Activated naive CD8-positive, alpha-beta T cell treated with anti-CD3 and anti-CD28 coated beads for 36 hours (primary cell): ENCODE measurements at regions not wholly inside any gene's neighbourhood (a gene's known extent, or its start where the extent isn't known, plus 50 kb on each side); places are given as distances from the start of the nearest gene placed in this dataset.
"Not testable (repeated sequence)": the region's sequence is repeated elsewhere in the genome, so short reads cannot be mapped to it uniquely, and the experiment has no call there.

Experiments
- DNase-seq: peaks from one replicate; pipeline ENCODE4 v3.0.0; 2021
- H3K27ac Mint-ChIP-seq: one replicate; pipeline ENCODE4 v1.8.0; 2022; ENCODE audit warnings: mild to moderate bottlenecking, moderate library complexity, mixed read lengths
- H3K27me3 Mint-ChIP-seq: one replicate; pipeline ENCODE4 v1.8.0; 2022; ENCODE audit warnings: mild to moderate bottlenecking, mixed read lengths
- H3K36me3 Mint-ChIP-seq: one replicate; pipeline ENCODE4 v1.8.0; 2021; ENCODE audit warnings: mild to moderate bottlenecking, mixed read lengths
- H3K4me1 Mint-ChIP-seq: one replicate; pipeline ENCODE4 v1.8.0; 2021; ENCODE audit warnings: mixed read lengths
- H3K4me3 Mint-ChIP-seq: one replicate; pipeline ENCODE4 v1.8.0; 2022; ENCODE audit warnings: mild to moderate bottlenecking, moderate library complexity, mixed read lengths
- H3K9me3 Mint-ChIP-seq: one replicate; pipeline ENCODE4 v1.8.0; 2022; ENCODE audit warnings: mixed read lengths

DNA sequence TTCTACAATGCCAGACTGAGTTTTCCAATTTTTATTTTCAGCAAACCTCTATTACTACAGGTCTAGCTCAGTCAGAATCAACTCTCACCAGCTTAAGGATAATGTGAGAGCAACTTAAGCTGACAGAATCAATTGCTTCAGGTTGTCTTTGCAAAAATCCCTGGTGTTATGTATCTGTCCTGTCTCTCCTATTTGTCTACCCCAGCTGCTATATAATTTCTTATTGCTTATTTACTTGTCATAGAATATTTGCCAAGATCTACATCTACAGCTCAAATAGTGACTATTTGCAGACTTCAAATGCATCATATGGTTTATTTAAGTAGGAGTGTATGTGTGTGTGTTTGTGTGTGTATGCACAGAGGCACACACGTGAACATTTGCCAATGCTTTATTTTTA is 54.1 kb downstream of the FOXG1 start:
- DNase-seq, result no peak
- no peak overlapping the region for H3K4me3 Mint-ChIP-seq

DNA sequence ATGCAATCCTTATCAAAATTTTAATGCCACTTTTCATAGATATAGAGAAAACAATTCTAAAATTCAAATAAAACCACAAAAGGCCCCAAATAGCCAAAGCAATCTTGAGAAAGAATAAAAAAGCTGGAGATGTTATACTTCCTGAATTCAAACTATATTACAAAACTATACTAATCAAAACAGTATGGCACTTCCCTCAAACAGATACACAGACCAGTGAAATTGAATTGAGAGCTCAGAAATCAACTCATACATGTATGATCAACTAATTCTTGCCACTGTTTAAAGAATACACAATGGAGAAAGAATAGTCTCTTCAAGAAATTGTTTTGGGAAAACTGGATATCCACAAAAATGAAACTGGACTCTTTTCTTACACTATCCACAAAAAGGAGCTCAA is 55.4 kb downstream of the FOXG1 start:
- peaks cover 10% of the 10 kb centered on the region for H3K9me3 Mint-ChIP-seq
- H3K4me1 Mint-ChIP-seq, result no peaks in the 10 kb centered on the region
- no peak for DNase-seq
- H3K27me3 Mint-ChIP-seq, result no peaks in the 10 kb centered on the region
- no peak overlapping the region for H3K27ac Mint-ChIP-seq
- no peak overlapping the region for H3K4me3 Mint-ChIP-seq
- no peaks in the 10 kb centered on the region for H3K36me3 Mint-ChIP-seq

More for the DNA sequence above, 54.1 kb downstream of the FOXG1 start:
- Mint-ChIP-seq H3K27ac (no peak overlapping the region), H3K36me3 (no peaks in the 10 kb centered on the region), H3K27me3 (no peaks in the 10 kb centered on the region), H3K4me1 (no peaks in the 10 kb centered on the region), H3K9me3 (peaks cover 10% of the 10 kb centered on the region)

DNA sequence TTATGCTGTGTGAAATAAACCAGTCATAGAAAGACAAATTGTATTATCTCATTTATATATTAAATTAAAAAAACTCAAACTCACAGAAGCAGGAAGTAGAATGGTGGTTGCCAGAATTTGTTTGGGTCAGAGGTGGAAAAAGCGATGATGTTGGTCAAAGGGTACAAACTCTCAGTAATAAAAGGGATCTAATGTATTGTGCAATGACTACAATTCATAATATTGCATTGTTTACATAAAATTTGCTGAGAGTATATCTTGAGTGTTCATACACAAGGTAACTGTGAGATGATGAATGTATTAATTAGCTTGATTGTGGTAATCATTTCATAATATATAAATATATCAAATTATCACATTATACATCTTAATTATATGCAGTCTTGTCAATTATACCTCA is 56.7 kb downstream of the FOXG1 start:
- H3K27me3 Mint-ChIP-seq, result no peaks in the 10 kb centered on the region
- DNase-seq, result no peak
- no peak overlapping the region for H3K27ac Mint-ChIP-seq
- H3K4me1 Mint-ChIP-seq, result no peaks in the 10 kb centered on the region
- H3K9me3 Mint-ChIP-seq, result peaks cover 10% of the 10 kb centered on the region
- H3K4me3 Mint-ChIP-seq, result no peak overlapping the region
- no peaks in the 10 kb centered on the region for H3K36me3 Mint-ChIP-seq

DNA sequence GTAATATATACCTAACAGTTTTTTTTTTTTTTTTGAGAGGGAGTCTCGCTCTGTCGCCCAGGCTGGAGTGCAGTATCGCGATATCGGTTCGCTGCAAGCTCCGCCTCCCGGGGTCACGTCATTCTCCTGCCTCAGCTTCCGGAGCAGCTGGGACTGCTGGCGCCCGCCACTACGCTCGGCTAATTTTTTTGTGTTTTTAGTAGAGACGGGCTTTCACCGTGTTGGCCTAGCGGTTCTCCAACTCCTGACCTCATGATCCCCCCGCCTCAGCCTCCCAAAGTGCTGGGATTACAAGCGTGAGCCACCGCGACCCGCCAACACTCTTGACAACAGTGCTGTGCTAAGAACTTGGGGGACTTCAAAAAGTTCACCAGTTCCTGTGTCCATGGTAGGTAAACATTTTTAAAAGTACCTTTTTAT is 63.5 kb downstream of the FOXG1 start:
- peaks cover 5% of the 10 kb centered on the region for H3K9me3 Mint-ChIP-seq
- no peak for DNase-seq
- no peaks in the 10 kb centered on the region for H3K36me3 Mint-ChIP-seq
- no peaks in the 10 kb centered on the region for H3K27me3 Mint-ChIP-seq
- no peaks in the 10 kb centered on the region for H3K4me1 Mint-ChIP-seq
- H3K27ac Mint-ChIP-seq, result no peak overlapping the region
- H3K4me3 Mint-ChIP-seq, result no peak overlapping the region

DNA sequence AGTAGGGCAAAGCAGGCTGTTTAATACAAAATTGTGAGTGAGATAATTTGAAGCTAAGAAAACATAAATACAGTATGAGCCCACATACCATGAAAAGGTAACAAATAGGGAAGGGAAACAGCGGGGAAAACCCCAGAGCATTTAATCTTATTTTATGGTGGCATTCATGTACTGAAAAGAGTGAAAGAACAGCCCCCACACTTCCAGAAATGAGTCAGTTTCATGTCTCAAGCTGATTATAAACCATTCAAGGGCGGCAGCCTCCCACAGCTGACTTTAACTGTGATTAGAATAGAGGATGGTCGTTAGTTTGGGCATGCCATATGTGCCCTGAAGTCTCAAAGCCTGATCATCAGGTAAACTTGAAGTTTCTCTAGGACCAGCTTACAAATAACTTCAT is 64.5 kb downstream of the FOXG1 start:
- Mint-ChIP-seq H3K36me3 (no peaks in the 10 kb centered on the region), H3K9me3 (peaks cover 1% of the 10 kb centered on the region), H3K27me3 (no peaks in the 10 kb centered on the region), H3K4me1 (no peaks in the 10 kb centered on the region), H3K27ac (no peak overlapping the region), H3K4me3 (no peak overlapping the region)
- DNase-seq, result no peak

DNA sequence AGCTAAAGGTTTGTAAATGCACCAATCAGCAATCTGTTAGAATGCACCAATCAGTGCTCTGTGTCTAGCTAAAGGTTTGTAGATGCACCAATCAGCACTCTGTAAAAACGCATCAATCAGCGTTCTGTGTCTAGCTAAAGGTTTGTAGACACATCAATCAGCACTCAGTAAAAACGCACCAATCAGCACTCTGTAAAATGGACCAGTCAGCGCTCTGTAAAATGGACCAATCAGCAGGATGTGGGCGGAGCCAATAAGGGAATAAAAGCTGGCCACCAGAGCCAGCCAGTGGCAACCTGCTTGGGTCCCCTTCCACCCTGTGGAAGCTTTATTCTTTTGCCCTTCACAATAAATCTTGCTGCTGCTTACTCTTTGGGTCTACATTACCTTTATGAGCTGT is 76.0 kb downstream of the FOXG1 start:
- H3K36me3 Mint-ChIP-seq, DNase-seq, H3K27ac Mint-ChIP-seq, H3K27me3 Mint-ChIP-seq, H3K4me1 Mint-ChIP-seq, H3K4me3 Mint-ChIP-seq: not testable (repeated sequence)
- peaks cover 18% of the 10 kb centered on the region for H3K9me3 Mint-ChIP-seq

DNA sequence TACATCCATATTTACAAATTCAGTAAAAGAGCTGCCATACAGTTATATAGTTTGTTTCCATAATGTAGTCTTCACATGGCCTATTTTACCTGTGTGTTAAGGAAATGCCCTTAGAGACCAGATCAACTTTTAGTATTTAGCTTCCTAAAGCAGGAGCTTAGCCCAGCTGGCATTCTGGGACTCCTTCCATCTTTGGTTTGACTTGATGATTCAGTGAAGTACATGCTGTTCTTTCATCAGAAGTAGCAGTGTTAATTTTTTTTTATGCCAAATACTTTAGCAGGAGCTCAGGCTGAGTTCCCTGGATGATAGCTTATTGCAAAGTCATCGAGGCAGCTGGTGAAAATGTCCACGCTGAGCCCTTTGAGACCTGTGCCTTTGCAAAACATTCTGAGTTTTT is 101.0 kb downstream of the FOXG1 start:
- no peak overlapping the region for H3K4me3 Mint-ChIP-seq
- no peak for DNase-seq
- H3K36me3 Mint-ChIP-seq, result no peaks in the 10 kb centered on the region
- H3K27me3 Mint-ChIP-seq, result no peaks in the 10 kb centered on the region
- no peaks in the 10 kb centered on the region for H3K4me1 Mint-ChIP-seq
- no peak overlapping the region for H3K27ac Mint-ChIP-seq
- H3K9me3 Mint-ChIP-seq, result peaks cover 5% of the 10 kb centered on the region

DNA sequence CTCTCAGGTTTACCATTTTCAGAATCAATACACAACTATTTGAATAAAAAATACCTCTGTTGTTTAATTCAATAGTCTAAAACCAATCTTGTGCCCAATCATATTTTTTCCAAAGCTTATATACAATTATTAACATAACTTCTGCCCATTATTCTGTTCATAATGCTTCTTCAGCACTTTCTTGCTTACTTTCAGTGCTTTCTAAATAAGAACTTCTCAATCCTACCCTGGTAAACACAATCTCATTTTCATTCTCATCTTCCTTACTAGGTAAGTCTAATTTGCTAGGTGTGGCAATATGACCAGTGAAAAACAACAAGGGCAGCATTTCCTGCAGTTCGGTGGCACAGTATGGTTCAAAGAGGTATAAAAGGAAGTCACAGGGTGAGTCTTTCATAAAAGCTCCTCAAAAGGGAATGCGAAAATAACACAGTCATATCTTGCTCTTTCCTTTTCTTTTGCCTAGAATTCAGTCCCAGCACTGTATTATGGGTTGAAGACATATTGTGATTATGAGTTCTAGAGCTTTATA is 103.5 kb downstream of the FOXG1 start:
- H3K9me3 Mint-ChIP-seq, result peaks cover 5% of the 10 kb centered on the region
- H3K27ac Mint-ChIP-seq, result no peak overlapping the region
- DNase-seq, result no peak
- H3K4me3 Mint-ChIP-seq, result no peak overlapping the region
- no peaks in the 10 kb centered on the region for H3K36me3 Mint-ChIP-seq
- no peaks in the 10 kb centered on the region for H3K27me3 Mint-ChIP-seq
- H3K4me1 Mint-ChIP-seq, result no peaks in the 10 kb centered on the region

DNA sequence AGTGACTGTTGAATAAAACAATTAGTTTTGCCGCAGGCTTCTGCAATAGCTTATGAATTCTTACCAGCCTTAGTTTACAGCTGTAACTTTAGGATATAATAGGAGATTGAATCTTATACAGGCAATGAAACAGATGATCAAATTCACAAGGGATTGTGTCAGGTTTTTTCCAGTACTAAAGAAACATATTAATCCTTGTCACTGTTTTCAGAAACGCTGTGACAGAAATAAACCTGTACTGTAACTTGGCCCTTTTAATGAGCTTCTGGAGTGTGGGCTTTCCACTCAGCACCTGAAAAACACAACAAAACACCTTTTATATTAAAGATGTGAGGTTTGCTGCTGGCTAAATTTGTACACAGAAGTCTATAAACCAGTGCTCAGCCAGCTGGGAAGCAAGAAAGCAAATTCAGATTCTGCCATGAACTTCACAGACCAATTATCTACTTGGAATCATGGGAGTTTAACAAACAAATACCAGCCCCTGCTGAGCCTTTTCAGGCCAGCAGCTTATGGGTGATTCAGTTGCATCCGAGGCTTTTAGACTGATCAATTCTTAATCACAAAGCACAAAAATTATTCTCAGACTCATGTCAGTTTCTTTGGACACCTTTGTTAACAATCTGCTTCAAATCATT is 109.5 kb downstream of the FOXG1 start:
- Mint-ChIP-seq H3K4me3 (no peak overlapping the region), H3K9me3 (no peaks in the 10 kb centered on the region), H3K27me3 (no peaks in the 10 kb centered on the region), H3K36me3 (no peaks in the 10 kb centered on the region), H3K27ac (no peak overlapping the region), H3K4me1 (no peaks in the 10 kb centered on the region)
- DNase-seq, result no peak

DNA sequence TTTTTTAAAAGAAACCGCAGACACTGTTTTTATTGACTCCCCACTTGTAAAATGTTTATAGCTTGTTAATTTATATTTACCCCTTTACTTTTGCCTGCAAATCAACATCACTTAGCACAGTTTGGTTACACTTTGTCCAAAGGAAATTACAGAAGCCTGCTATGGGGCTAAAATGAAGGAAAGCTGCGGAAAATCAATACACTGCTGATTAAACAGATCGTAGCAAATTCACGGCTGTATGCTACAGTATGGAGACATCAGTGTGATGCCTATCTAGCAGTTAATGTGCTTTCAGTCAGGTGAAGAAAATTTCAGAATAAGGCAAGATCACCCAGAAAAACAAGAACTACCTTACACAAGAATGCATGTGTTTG is 110.0 kb downstream of the FOXG1 start:
- Mint-ChIP-seq H3K36me3 (no peaks in the 10 kb centered on the region), H3K4me3 (no peak overlapping the region), H3K9me3 (no peaks in the 10 kb centered on the region), H3K27ac (no peak overlapping the region), H3K4me1 (no peaks in the 10 kb centered on the region), H3K27me3 (no peaks in the 10 kb centered on the region)
- DNase-seq, result no peak

DNA sequence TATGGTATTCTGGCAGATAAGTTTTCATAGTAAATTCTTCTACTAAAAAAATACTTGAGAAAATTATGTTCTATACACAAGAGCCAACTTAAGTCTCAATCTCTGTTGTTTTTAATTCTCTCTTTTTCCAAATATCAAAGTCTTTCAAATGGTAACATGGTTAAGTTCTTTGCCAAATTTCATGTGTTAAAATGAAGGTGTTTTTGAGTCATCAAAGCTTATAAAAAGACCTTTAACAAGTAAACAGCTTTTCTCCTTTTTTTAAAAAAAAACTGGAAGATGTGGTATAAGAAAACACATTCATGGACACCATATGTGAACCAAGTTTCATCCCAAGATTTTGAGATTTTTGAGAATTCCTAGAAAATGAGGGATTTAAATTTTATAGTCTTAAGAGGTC is 111.3 kb downstream of the FOXG1 start:
- Mint-ChIP-seq H3K36me3 (no peaks in the 10 kb centered on the region), H3K27me3 (no peaks in the 10 kb centered on the region), H3K27ac (no peak overlapping the region), H3K9me3 (no peaks in the 10 kb centered on the region), H3K4me3 (no peak overlapping the region), H3K4me1 (no peaks in the 10 kb centered on the region)
- no peak for DNase-seq

DNA sequence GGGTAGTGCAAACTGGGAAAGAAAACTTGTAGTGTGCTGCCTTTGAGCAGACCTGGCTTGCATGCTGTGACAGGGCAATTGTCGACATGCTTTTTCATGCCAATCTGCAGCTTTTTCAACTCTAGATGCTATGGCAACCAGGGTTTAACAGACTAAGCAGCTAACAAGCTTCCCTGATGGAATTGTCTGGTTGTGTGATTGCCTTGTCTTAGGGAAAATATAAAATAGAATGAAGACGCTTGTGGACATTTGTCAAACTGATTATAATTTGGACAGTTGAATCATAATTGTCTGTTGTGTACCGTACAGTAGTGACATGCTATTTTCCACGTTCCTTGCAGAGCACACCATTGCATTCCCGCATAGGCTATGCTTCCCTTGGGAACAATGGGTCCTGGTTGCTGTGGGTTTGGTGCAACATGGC is 113.0 kb downstream of the FOXG1 start:
- Mint-ChIP-seq H3K9me3 (no peaks in the 10 kb centered on the region), H3K4me3 (no peak overlapping the region), H3K4me1 (no peaks in the 10 kb centered on the region), H3K27ac (no peak overlapping the region), H3K27me3 (no peaks in the 10 kb centered on the region), H3K36me3 (no peaks in the 10 kb centered on the region)
- no peak for DNase-seq

DNA sequence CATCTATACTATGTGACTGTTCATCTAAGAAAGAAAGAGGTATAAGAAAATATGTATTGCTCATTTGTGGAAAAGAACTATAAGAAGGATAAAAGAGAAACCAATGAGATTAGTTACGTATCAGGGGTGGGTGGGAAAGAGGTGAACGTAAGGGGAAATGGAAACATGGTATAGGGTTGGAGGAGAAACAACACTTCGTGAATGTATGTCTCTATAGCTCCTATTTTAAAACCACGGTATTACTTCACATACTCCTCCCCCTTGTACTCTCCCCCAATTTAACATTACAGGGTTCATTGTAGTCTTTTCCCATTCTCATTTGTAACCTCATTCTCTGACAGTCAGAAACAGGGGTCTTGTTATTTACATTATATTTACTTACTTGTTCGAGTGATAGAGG is 120.4 kb downstream of the FOXG1 start:
- H3K36me3 Mint-ChIP-seq, result no peaks in the 10 kb centered on the region
- no peak overlapping the region for H3K4me3 Mint-ChIP-seq
- H3K4me1 Mint-ChIP-seq, result no peaks in the 10 kb centered on the region
- no peaks in the 10 kb centered on the region for H3K27me3 Mint-ChIP-seq
- DNase-seq, result no peak
- H3K27ac Mint-ChIP-seq, result no peak overlapping the region
- peaks cover 10% of the 10 kb centered on the region for H3K9me3 Mint-ChIP-seq

DNA sequence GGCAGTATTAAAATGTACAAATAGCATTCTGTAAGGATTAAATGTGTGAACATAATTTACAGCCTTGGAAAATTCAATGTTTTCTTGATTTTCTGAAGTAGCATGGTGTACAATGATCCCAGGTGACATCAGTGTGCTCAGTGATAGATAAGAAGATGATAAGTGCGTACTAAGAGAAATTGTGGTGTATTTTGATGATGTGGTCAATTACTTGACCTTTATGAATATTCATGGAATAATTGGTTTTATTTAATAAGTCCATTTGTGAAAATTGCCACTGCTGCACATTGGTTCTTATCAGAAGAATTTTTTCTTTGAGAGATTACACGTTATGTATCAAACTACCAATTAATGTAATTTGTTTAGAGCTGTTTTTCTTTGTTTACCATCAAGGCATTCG is 128.8 kb downstream of the FOXG1 start:
- H3K36me3 Mint-ChIP-seq, result no peaks in the 10 kb centered on the region
- peaks cover 1% of the 10 kb centered on the region for H3K9me3 Mint-ChIP-seq
- H3K4me3 Mint-ChIP-seq, result no peak overlapping the region
- H3K27ac Mint-ChIP-seq, result no peak overlapping the region
- DNase-seq, result no peak
- H3K27me3 Mint-ChIP-seq, result no peaks in the 10 kb centered on the region
- H3K4me1 Mint-ChIP-seq, result no peaks in the 10 kb centered on the region

DNA sequence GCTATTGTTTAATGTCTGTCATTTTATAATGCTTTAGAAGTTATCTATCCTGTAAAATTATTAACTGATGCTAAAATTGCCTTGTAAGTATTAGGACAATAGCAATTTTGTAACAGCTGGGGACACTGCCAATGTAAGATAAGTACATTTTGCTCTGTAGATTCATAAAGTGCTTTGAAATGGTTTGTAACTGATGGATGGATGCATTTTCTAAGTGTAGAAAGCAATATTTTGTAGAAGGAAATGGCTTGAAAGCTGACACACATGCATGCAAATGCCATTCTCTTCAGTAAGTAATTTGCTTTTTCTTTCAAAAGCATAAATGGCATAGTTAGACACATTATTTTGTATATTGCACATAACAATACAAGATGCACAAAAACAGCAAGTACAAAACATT is 129.8 kb downstream of the FOXG1 start:
- Mint-ChIP-seq H3K36me3 (no peaks in the 10 kb centered on the region), H3K27ac (no peak overlapping the region), H3K4me3 (no peak overlapping the region), H3K27me3 (no peaks in the 10 kb centered on the region), H3K9me3 (peaks cover 1% of the 10 kb centered on the region), H3K4me1 (no peaks in the 10 kb centered on the region)
- no peak for DNase-seq

DNA sequence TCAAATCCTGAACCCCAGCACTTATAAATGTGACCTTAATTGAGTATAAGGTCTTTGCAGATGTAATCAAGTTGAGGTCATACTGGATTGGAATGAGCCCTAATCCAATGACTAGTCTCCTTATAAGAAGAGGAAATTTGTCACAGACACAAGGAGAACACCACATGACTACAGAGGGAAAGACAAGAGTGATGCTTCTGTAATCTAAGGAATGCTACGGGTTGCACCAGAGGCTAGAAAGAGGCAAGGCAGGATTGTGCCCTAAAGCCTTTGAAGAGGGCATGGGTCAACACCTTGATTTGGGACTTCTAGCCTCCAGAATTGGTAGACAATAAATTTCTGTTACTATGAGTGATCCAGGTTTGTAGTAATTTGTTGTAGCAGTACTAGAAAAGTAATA is 135.0 kb downstream of the FOXG1 start:
- H3K9me3 Mint-ChIP-seq, result no peaks in the 10 kb centered on the region
- no peak for DNase-seq
- H3K36me3 Mint-ChIP-seq, result no peaks in the 10 kb centered on the region
- no peaks in the 10 kb centered on the region for H3K27me3 Mint-ChIP-seq
- no peaks in the 10 kb centered on the region for H3K4me1 Mint-ChIP-seq
- H3K27ac Mint-ChIP-seq, result no peak overlapping the region
- H3K4me3 Mint-ChIP-seq, result no peak overlapping the region
